GM23338 (cell line): ENCODE measurements at regions not wholly inside any gene's neighbourhood (a gene's known extent, or its start where the extent isn't known, plus 50 kb on each side); places are given as distances from the start of the nearest gene placed in this dataset.

Experiments used
- ATAC-seq: fragments of 200-7000 bp; cut with Tn5 transposase; 3 replicates; pipeline ENCODE4 v1.9.1; 2020
- DNase-seq: peaks from one replicate; pipeline ENCODE4 v3.0.0-alpha.2; 2015; ENCODE audit warnings: low spot score
- H2AFZ ChIP-seq: fragments of 200-600 bp; sonication (generic); 2 replicates; pipeline ENCODE4 v1.8.0; 2016; ENCODE audit warnings: antibody characterized with exemption, mild to moderate bottlenecking, moderate library complexity
- H3F3A ChIP-seq: fragments of 200-600 bp; sonication (generic); replicated peaks from 2 replicates; pipeline ENCODE4 v1.8.0; 2017; ENCODE audit warnings: antibody characterized with exemption, mixed run types, low read depth
- H3K27ac ChIP-seq: fragments of 200-600 bp; sonication (generic); 2 replicates; pipeline ENCODE4 v1.6.1; 2016; ENCODE audit warnings: low read depth
- H3K27me3 ChIP-seq: fragments of 200-600 bp; sonication (generic); 2 replicates; pipeline ENCODE4 v1.8.0; 2016; ENCODE audit warnings: mild to moderate bottlenecking, mixed run types, moderate library complexity; ENCODE audit not compliant: insufficient read depth
- H3K36me3 ChIP-seq: fragments of 200-600 bp; sonication (generic); 2 replicates; pipeline ENCODE4 v1.8.0; 2016; ENCODE audit warnings: mild to moderate bottlenecking; ENCODE audit not compliant: insufficient read depth
- H3K4me1 ChIP-seq: fragments of 200-600 bp; sonication (generic); 2 replicates; pipeline ENCODE4 v1.8.0; 2016; ENCODE audit warnings: mild to moderate bottlenecking, moderate library complexity; ENCODE audit not compliant: insufficient read depth
- H3K4me2 ChIP-seq: fragments of 200-600 bp; sonication (generic); 2 replicates; pipeline ENCODE4 v1.7.1; 2017; ENCODE audit warnings: mixed run types
- H3K4me3 ChIP-seq: fragments of 200-600 bp; sonication (generic); 2 replicates; pipeline ENCODE4 v1.6.1; 2016; ENCODE audit warnings: mixed run types
- H3K79me2 ChIP-seq: fragments of 200-600 bp; sonication (generic); replicated peaks from 2 replicates; pipeline ENCODE4 v1.8.0; 2017; ENCODE audit warnings: mild to moderate bottlenecking; ENCODE audit not compliant: insufficient read depth
- H3K9me2 ChIP-seq: fragments of 200-600 bp; sonication (generic); 2 replicates; pipeline ENCODE4 v1.8.0; 2017; ENCODE audit not compliant: insufficient read depth
- H4K20me1 ChIP-seq: fragments of 200-600 bp; sonication (generic); replicated peaks from 2 replicates; pipeline ENCODE4 v1.8.0; 2017; ENCODE audit warnings: mild to moderate bottlenecking; ENCODE audit not compliant: insufficient read depth
- H3K27ac Mint-ChIP-seq: 2 replicates; pipeline ENCODE4 v1.8.0; 2020; ENCODE audit warnings: inconsistent platforms, mild to moderate bottlenecking, moderate library complexity, mixed read lengths
- H3K27me3 Mint-ChIP-seq: 3 replicates; pipeline ENCODE4 v1.8.0; 2022; ENCODE audit warnings: low read depth, mild to moderate bottlenecking, moderate library complexity, mixed read lengths, inconsistent platforms; ENCODE audit not compliant: insufficient read depth, poor library complexity
- H3K36me3 Mint-ChIP-seq: 3 replicates; pipeline ENCODE4 v1.8.0; 2021; ENCODE audit warnings: low read depth, mild to moderate bottlenecking, inconsistent platforms, moderate library complexity, mixed read lengths
- H3K4me1 Mint-ChIP-seq: 3 replicates; pipeline ENCODE4 v1.8.0; 2020; ENCODE audit warnings: mild to moderate bottlenecking, inconsistent platforms, mixed read lengths
- H3K4me3 Mint-ChIP-seq: 3 replicates; pipeline ENCODE4 v1.8.0; 2021; ENCODE audit warnings: moderate library complexity, mild to moderate bottlenecking, inconsistent platforms, mixed read lengths
- H3K9me3 Mint-ChIP-seq: 3 replicates; pipeline ENCODE4 v1.8.0; 2020; ENCODE audit warnings: moderate library complexity, mild to moderate bottlenecking, inconsistent platforms, mixed read lengths
- CREB1 ChIP-seq: fragments of 250-450 bp; sonication (Bioruptor Pico); IDR thresholded peaks from 2 replicates; pipeline ENCODE4 v1.5.0; 2020; ENCODE audit warnings: low read depth, mild to moderate bottlenecking, moderate library complexity
- ETS1 ChIP-seq: IDR thresholded peaks from 2 replicates; pipeline ENCODE4 v1.6.1; 2016; ENCODE audit warnings: antibody characterized with exemption
- EZH2phosphoT487 ChIP-seq: fragments of 200-600 bp; sonication (generic); IDR thresholded peaks from one replicate; pipeline ENCODE4 v1.8.1; 2018; ENCODE audit warnings: antibody characterized with exemption; ENCODE audit not compliant: unreplicated experiment
- JUNB ChIP-seq: IDR thresholded peaks from one replicate; pipeline ENCODE4 v1.6.1; 2016; ENCODE audit warnings: antibody characterized with exemption; ENCODE audit not compliant: unreplicated experiment
- POLR2AphosphoS5 ChIP-seq: IDR thresholded peaks from 2 replicates; pipeline ENCODE4 v1.6.1; 2016; ENCODE audit warnings: antibody characterized with exemption, low read depth
- REST ChIP-seq: IDR thresholded peaks from one replicate; pipeline ENCODE4 v1.6.1; 2018; ENCODE audit warnings: antibody characterized with exemption; ENCODE audit not compliant: unreplicated experiment
- STAT1 ChIP-seq: IDR thresholded peaks from one replicate; pipeline ENCODE4 v1.6.1; 2016; ENCODE audit warnings: antibody characterized with exemption; ENCODE audit not compliant: unreplicated experiment
- ZNF331 ChIP-seq: fragments of 250-450 bp; sonication (Bioruptor Pico); IDR thresholded peaks from 2 replicates; pipeline ENCODE4 v1.5.0; 2020; ENCODE audit warnings: low read depth, mild to moderate bottlenecking, moderate library complexity
- TF ChIP-seq, protein P1 (sequence below): fragments of 250-450 bp; sonication (Bioruptor Pico); IDR thresholded peaks from 2 replicates; pipeline ENCODE4 v1.5.0; 2020; ENCODE audit warnings: mild to moderate bottlenecking, moderate library complexity
- TF ChIP-seq, protein P2 (sequence below), 2 experiments: fragments of 200-600 bp in 1 of 2; sonication (generic) in 1 of 2; conservative IDR thresholded peaks; 2 replicates each; pipeline versions ENCODE4 v1.5.1 to v1.6.1; 2016 to 2017; ENCODE audit warnings: antibody characterized with exemption in 2 of 2, low read depth in 2 of 2, mild to moderate bottlenecking in 2 of 2, moderate library complexity in 1 of 2

DNA sequence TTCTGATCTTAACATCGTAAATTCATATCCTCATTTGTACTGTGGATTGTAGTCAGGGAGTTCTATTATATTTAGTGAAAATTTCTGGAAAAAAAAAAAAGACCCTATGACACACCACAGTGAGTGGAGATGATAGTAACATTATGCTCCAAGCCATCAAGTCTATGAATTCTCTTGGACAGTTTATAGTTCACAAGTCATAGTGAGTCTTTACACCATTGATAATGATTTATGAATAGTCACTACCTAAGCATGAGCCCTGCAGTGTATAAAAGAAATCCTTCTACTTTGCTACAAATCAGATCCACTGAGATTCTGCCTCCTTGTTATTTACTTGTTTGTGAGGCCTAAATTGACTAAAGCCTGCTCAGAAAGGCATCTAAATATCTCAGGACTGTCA lies 772.2 kb upstream of the NOVA1 start:
- no peak for TF ChIP-seq EZH2phosphoT487
- TF ChIP-seq POLR2AphosphoS5: no peak
- no peak for TF ChIP-seq JUNB
- Mint-ChIP-seq H3K36me3 (no peaks in the 10 kb centered on the region), H3K4me1 (no peaks in the 10 kb centered on the region), H3K4me3 (no peak overlapping the region), H3K27ac (no peak overlapping the region), H3K9me3 (no peaks in the 10 kb centered on the region; the same call in 2 of the 3 replicates), H3K27me3 (no peaks in the 10 kb centered on the region)
- Histone ChIP-seq H3K27me3 (no peaks in the 10 kb centered on the region), H3K9me2 (no peaks in the 10 kb centered on the region), H4K20me1 (no peaks in the 10 kb centered on the region), H3K4me1 (no peaks in the 10 kb centered on the region), H3K36me3 (no peaks in the 10 kb centered on the region), H3F3A (no peaks in the 10 kb centered on the region), H3K79me2 (no peaks in the 10 kb centered on the region), H3K4me3 (no peak overlapping the region), H3K4me2 (no peak overlapping the region), H3K27ac (no peak overlapping the region), H2AFZ (no peak overlapping the region)
- no peak for ATAC-seq
- DNase-seq: no peak

DNA sequence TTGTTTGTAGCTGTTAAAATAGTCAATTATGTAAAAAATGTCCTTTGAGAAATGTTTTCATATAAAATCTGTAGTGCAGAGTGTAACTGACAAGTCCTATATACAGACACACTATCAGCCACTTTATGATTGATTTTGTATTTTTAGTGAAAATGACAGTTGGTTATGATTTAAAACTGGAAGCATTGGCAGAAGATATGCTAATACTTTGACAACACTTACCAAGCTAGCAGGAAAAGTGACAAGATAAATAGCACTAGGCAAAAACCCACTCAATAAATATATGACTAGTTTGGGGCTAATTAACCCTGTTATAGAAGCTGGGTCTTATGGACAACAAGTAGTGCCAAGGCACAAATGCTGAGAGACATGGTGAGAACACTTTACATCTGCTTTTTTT lies 772.9 kb upstream of the NOVA1 start:
- no peaks in the 10 kb centered on the region for H3K27me3 Mint-ChIP-seq
- no peak for TF ChIP-seq JUNB
- TF ChIP-seq ETS1: no peak
- TF ChIP-seq ZNF331 (CRISPR knock-in tag): no peak
- TF ChIP-seq CREB1: no peak
- TF ChIP-seq REST: no peak
- TF ChIP-seq EZH2phosphoT487: no peak
- TF ChIP-seq, protein P1, sequence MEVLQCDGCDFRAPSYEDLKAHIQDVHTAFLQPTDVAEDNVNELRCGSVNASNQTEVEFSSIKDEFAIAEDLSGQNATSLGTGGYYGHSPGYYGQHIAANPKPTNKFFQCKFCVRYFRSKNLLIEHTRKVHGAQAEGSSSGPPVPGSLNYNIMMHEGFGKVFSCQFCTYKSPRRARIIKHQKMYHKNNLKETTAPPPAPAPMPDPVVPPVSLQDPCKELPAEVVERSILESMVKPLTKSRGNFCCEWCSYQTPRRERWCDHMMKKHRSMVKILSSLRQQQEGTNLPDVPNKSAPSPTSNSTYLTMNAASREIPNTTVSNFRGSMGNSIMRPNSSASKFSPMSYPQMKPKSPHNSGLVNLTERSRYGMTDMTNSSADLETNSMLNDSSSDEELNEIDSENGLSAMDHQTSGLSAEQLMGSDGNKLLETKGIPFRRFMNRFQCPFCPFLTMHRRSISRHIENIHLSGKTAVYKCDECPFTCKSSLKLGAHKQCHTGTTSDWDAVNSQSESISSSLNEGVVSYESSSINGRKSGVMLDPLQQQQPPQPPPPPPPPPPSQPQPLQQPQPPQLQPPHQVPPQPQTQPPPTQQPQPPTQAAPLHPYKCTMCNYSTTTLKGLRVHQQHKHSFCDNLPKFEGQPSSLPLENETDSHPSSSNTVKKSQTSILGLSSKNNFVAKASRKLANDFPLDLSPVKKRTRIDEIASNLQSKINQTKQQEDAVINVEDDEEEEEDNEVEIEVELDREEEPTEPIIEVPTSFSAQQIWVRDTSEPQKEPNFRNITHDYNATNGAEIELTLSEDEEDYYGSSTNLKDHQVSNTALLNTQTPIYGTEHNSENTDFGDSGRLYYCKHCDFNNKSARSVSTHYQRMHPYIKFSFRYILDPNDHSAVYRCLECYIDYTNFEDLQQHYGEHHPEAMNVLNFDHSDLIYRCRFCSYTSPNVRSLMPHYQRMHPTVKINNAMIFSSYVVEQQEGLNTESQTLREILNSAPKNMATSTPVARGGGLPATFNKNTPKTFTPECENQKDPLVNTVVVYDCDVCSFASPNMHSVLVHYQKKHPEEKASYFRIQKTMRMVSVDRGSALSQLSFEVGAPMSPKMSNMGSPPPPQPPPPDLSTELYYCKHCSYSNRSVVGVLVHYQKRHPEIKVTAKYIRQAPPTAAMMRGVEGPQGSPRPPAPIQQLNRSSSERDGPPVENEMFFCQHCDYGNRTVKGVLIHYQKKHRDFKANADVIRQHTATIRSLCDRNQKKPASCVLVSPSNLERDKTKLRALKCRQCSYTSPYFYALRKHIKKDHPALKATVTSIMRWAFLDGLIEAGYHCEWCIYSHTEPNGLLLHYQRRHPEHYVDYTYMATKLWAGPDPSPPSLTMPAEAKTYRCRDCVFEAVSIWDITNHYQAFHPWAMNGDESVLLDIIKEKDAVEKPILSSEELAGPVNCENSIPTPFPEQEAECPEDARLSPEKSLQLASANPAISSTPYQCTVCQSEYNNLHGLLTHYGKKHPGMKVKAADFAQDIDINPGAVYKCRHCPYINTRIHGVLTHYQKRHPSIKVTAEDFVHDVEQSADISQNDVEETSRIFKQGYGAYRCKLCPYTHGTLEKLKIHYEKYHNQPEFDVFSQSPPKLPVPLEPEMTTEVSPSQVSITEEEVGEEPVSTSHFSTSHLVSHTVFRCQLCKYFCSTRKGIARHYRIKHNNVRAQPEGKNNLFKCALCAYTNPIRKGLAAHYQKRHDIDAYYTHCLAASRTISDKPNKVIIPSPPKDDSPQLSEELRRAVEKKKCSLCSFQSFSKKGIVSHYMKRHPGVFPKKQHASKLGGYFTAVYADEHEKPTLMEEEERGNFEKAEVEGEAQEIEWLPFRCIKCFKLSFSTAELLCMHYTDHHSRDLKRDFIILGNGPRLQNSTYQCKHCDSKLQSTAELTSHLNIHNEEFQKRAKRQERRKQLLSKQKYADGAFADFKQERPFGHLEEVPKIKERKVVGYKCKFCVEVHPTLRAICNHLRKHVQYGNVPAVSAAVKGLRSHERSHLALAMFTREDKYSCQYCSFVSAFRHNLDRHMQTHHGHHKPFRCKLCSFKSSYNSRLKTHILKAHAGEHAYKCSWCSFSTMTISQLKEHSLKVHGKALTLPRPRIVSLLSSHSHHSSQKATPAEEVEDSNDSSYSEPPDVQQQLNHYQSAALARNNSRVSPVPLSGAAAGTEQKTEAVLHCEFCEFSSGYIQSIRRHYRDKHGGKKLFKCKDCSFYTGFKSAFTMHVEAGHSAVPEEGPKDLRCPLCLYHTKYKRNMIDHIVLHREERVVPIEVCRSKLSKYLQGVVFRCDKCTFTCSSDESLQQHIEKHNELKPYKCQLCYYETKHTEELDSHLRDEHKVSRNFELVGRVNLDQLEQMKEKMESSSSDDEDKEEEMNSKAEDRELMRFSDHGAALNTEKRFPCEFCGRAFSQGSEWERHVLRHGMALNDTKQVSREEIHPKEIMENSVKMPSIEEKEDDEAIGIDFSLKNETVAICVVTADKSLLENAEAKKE (CRISPR knock-in tag): no peak
- TF ChIP-seq STAT1: no peak
- TF ChIP-seq, protein P2, sequence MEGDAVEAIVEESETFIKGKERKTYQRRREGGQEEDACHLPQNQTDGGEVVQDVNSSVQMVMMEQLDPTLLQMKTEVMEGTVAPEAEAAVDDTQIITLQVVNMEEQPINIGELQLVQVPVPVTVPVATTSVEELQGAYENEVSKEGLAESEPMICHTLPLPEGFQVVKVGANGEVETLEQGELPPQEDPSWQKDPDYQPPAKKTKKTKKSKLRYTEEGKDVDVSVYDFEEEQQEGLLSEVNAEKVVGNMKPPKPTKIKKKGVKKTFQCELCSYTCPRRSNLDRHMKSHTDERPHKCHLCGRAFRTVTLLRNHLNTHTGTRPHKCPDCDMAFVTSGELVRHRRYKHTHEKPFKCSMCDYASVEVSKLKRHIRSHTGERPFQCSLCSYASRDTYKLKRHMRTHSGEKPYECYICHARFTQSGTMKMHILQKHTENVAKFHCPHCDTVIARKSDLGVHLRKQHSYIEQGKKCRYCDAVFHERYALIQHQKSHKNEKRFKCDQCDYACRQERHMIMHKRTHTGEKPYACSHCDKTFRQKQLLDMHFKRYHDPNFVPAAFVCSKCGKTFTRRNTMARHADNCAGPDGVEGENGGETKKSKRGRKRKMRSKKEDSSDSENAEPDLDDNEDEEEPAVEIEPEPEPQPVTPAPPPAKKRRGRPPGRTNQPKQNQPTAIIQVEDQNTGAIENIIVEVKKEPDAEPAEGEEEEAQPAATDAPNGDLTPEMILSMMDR (conservative IDR thresholded peaks at IDR 0.05; ENCODE audit: low read depth in 2 of 2): no peak
- no peak for TF ChIP-seq POLR2AphosphoS5

More for the DNA sequence above, 772.9 kb upstream of the NOVA1 start:
- no peaks in the 10 kb centered on the region for H3K9me2 ChIP-seq
- no peak overlapping the region for H3K4me2 ChIP-seq
- H3K4me1 ChIP-seq: no peaks in the 10 kb centered on the region
- H3K27ac ChIP-seq: no peak overlapping the region
- H3K36me3 ChIP-seq: no peaks in the 10 kb centered on the region
- H3F3A ChIP-seq: no peaks in the 10 kb centered on the region
- ATAC-seq (no peak), DNase-seq (no peak)
- Mint-ChIP-seq H3K27ac (no peak overlapping the region), H3K4me1 (no peaks in the 10 kb centered on the region), H3K36me3 (no peaks in the 10 kb centered on the region), H3K9me3 (no peaks in the 10 kb centered on the region; the same call in 2 of the 3 replicates), H3K4me3 (no peak overlapping the region)
- no peaks in the 10 kb centered on the region for H3K79me2 ChIP-seq
- no peak overlapping the region for H2AFZ ChIP-seq
- H3K27me3 ChIP-seq: no peaks in the 10 kb centered on the region
- no peaks in the 10 kb centered on the region for H4K20me1 ChIP-seq
- H3K4me3 ChIP-seq: no peak overlapping the region
